ENCODE measurements at regions not wholly inside any gene's neighbourhood (a gene's known extent, or its start where the extent isn't known, plus 50 kb on each side); places are given as distances from the start of the nearest gene placed in this dataset.

DNA sequence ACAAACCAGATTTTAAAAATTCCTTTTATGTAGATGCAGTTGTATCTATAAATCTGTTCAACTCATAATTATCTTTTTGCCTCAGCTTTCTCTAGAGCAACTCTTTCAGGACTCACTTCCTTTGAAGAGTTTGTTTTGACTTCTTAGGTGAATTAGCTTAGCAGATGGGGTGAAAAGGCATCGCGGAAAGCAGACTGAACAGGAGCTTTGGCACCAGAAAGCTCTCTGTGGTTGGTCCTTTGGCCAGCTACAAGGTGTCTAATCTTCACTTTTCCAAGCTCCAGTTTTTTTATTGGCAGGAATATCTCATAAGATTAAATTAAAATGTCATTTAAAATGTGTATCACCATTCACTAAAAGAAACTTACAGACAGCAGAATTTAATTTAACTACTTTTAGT, 60.6 kb upstream of the KLF12 start:
- Histone ChIP-seq H3K36me3 (ENCODE audit: control insufficient read depth, low read depth, low read length) (no peaks in the 10 kb centered on the region), H3K27ac (ENCODE audit: low read length) (no peak overlapping the region), H3K4me3 (ENCODE audit: low read length) (no peak overlapping the region), H3K27me3 (ENCODE audit: control insufficient read depth, insufficient read depth, low read length) (no peaks in the 10 kb centered on the region), H3K9ac (ENCODE audit: low read length) (no peak overlapping the region), H3K4me1 (ENCODE audit: control insufficient read depth, low read depth, low read length) (no peaks in the 10 kb centered on the region), H3K9me3 (ENCODE audit: control insufficient read depth, low read depth, low read length) (no peaks in the 10 kb centered on the region)

DNA sequence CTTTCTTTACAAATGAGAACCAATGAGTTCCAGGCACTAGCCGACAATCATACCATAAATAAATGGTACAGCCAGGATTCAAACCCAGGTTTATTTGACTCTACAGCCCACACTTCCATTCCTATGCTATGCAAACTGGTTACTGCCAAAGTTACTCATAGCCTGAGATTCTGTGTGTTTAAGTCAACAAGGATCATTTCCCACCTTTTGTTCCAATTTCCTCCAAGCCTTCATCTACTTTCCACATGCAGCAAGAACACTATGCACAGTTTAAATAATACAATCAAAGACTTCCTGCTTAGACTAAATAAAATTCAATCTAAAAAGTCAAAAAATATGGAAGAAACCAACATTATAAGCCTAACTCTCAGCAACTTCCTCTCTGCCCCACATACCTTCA, 59.2 kb upstream of the KLF12 start:
- H3K9me3 ChIP-seq (ENCODE audit: control insufficient read depth, low read depth, low read length), result no peaks in the 10 kb centered on the region
- H3K4me3 ChIP-seq (ENCODE audit: low read length), result no peak overlapping the region
- H3K4me1 ChIP-seq (ENCODE audit: control insufficient read depth, low read depth, low read length), result no peaks in the 10 kb centered on the region
- no peak overlapping the region for H3K27ac ChIP-seq (ENCODE audit: low read length)
- no peaks in the 10 kb centered on the region for H3K27me3 ChIP-seq (ENCODE audit: control insufficient read depth, insufficient read depth, low read length)
- H3K9ac ChIP-seq (ENCODE audit: low read length), result no peak overlapping the region
- no peaks in the 10 kb centered on the region for H3K36me3 ChIP-seq (ENCODE audit: control insufficient read depth, low read depth, low read length)

DNA sequence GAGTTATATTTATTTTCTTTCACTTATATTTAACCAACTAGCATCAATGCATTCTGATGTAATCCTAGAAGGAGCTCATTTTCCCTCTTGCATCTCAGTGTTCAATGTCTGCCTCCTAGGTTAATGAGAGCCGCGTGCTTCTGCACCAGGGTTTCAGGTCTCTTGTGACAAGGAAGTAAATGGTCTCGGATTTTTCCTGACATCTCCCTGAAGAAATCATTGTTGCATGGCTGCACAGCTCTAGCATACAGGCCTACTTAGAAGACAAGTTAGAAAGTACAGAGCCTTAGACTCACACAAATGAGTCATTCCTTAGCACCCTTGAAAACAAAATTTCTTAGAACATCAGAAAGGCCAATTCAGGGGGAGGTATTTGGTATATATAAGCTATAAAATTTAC, 57.2 kb upstream of the KLF12 start:
- H3K9ac ChIP-seq (ENCODE audit: low read length), result no peak overlapping the region
- H3K9me3 ChIP-seq (ENCODE audit: control insufficient read depth, low read depth, low read length), result no peaks in the 10 kb centered on the region
- H3K36me3 ChIP-seq (ENCODE audit: control insufficient read depth, low read depth, low read length), result no peaks in the 10 kb centered on the region
- no peak overlapping the region for H3K4me3 ChIP-seq (ENCODE audit: low read length)
- H3K4me1 ChIP-seq (ENCODE audit: control insufficient read depth, low read depth, low read length), result no peaks in the 10 kb centered on the region
- no peaks in the 10 kb centered on the region for H3K27me3 ChIP-seq (ENCODE audit: control insufficient read depth, insufficient read depth, low read length)
- H3K27ac ChIP-seq (ENCODE audit: low read length), result no peak overlapping the region

DNA sequence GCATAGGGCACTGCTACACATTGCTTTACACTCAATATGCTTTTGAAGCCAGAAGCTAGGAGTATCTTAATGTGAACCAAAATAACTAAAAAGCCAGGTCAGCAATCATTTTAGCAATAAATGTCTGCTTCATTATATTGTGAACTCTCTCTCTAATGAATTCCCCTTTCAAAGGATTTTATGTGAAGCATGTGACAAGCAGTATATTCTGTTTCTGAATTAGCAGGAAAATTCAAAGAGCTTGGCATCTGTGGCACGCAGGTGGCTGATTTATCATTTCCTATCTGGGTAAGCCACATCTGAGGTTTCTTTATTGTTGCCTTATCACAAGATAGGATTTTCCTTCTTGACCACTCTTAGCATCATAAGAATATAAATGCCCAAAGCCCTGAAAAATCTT, 56.8 kb upstream of the KLF12 start:
- no peaks in the 10 kb centered on the region for H3K27me3 ChIP-seq (ENCODE audit: control insufficient read depth, insufficient read depth, low read length)
- H3K36me3 ChIP-seq (ENCODE audit: control insufficient read depth, low read depth, low read length), result no peaks in the 10 kb centered on the region
- no peaks in the 10 kb centered on the region for H3K4me1 ChIP-seq (ENCODE audit: control insufficient read depth, low read depth, low read length)
- no peak overlapping the region for H3K9ac ChIP-seq (ENCODE audit: low read length)
- no peaks in the 10 kb centered on the region for H3K9me3 ChIP-seq (ENCODE audit: control insufficient read depth, low read depth, low read length)
- H3K27ac ChIP-seq (ENCODE audit: low read length), result no peak overlapping the region
- H3K4me3 ChIP-seq (ENCODE audit: low read length), result no peak overlapping the region

DNA sequence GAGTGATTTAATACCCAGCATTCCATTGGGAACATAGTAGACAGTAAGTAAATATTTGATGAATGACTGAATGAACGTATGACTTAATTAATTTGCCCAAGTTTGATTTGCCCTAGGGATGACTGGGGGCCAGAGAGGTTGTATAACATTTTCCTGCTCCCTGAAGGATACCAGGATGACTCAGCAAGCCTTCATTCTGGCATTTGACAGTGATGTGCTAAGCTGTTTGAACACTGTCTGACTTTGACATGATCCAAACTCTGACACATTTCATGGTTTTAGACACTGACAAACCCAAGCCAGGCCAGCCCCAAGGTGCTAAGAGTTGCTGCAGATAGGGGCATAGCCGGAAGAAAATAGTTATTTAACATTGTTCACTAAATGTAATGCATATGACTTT, 53.4 kb upstream of the KLF12 start:
- H3K27me3 ChIP-seq (ENCODE audit: control insufficient read depth, insufficient read depth, low read length), result no peaks in the 10 kb centered on the region
- no peak overlapping the region for H3K4me3 ChIP-seq (ENCODE audit: low read length)
- H3K9ac ChIP-seq (ENCODE audit: low read length), result no peak overlapping the region
- no peaks in the 10 kb centered on the region for H3K9me3 ChIP-seq (ENCODE audit: control insufficient read depth, low read depth, low read length)
- no peaks in the 10 kb centered on the region for H3K4me1 ChIP-seq (ENCODE audit: control insufficient read depth, low read depth, low read length)
- H3K36me3 ChIP-seq (ENCODE audit: control insufficient read depth, low read depth, low read length), result no peaks in the 10 kb centered on the region
- H3K27ac ChIP-seq (ENCODE audit: low read length), result no peak overlapping the region

DNA sequence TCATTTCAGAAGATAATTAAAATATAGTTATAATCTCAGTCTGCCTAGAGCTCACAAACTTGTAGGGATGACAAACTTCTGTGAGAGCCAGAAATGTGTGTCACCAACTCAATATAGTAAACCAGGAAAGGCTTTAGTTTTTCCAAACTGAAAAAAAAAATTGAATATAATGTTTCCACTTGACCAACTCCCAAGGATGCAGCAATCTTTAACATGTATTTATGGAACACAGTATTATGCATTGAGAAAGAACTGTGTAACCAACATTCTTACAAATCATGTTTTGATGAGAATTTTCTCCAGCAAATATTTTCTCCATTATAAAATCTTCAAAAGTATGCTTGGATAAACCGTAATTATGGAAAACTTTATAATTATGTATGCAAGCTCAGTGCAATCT, 50.1 kb upstream of the KLF12 start:
- H3K4me3 ChIP-seq (ENCODE audit: low read length), result no peak overlapping the region

More for the DNA sequence above, 50.1 kb upstream of the KLF12 start:
- Histone ChIP-seq H3K36me3 (ENCODE audit: control insufficient read depth, low read depth, low read length) (no peaks in the 10 kb centered on the region), H3K27ac (ENCODE audit: low read length) (no peak overlapping the region), H3K27me3 (ENCODE audit: control insufficient read depth, insufficient read depth, low read length) (no peaks in the 10 kb centered on the region), H3K9ac (ENCODE audit: low read length) (no peak overlapping the region), H3K4me1 (ENCODE audit: control insufficient read depth, low read depth, low read length) (no peaks in the 10 kb centered on the region), H3K9me3 (ENCODE audit: control insufficient read depth, low read depth, low read length) (no peaks in the 10 kb centered on the region)

Measured in iPS-18a (cell line).